BE2C (cell line): ENCODE measurements at regions not wholly inside any gene's neighbourhood (a gene's known extent, or its start where the extent isn't known, plus 50 kb on each side); places are given as distances from the start of the nearest gene placed in this dataset.

ENCODE experiments used
- DNase-seq: peaks from one replicate; pipeline ENCODE4 v3.0.0-alpha.2; 2020
- H3K27me3 ChIP-seq: fragments of 250-450 bp; sonication (Bioruptor Pico); 2 replicates; pipeline ENCODE4 v1.5.1; 2020; ENCODE audit warnings: mild to moderate bottlenecking
- H3K36me3 ChIP-seq: fragments of 250-450 bp; sonication (Bioruptor Pico); 2 replicates; pipeline ENCODE4 v1.5.1; 2020; ENCODE audit warnings: mild to moderate bottlenecking
- H3K4me1 ChIP-seq: fragments of 250-450 bp; sonication (Bioruptor Pico); 2 replicates; pipeline ENCODE4 v1.5.1; 2020
- H3K4me3 ChIP-seq: 2 replicates; pipeline ENCODE4 v1.5.1; 2011; ENCODE audit warnings: low read depth, low read length
- H3K9me3 ChIP-seq: fragments of 250-450 bp; sonication (Bioruptor Pico); 2 replicates; pipeline ENCODE4 v1.5.1; 2020
- TF ChIP-seq, protein P1 (sequence below): IDR thresholded peaks from 2 replicates; pipeline ENCODE4 v1.5.1; 2012; ENCODE audit warnings: mild to moderate bottlenecking, low read depth, low read length

- Histone ChIP-seq H3K36me3 (no peaks in the 10 kb centered on the region), H3K9me3 (no peaks in the 10 kb centered on the region), H3K4me1 (no peaks in the 10 kb centered on the region), H3K27me3 (no peaks in the 10 kb centered on the region), H3K4me3 (no peak overlapping the region)
- TF ChIP-seq, protein P1, sequence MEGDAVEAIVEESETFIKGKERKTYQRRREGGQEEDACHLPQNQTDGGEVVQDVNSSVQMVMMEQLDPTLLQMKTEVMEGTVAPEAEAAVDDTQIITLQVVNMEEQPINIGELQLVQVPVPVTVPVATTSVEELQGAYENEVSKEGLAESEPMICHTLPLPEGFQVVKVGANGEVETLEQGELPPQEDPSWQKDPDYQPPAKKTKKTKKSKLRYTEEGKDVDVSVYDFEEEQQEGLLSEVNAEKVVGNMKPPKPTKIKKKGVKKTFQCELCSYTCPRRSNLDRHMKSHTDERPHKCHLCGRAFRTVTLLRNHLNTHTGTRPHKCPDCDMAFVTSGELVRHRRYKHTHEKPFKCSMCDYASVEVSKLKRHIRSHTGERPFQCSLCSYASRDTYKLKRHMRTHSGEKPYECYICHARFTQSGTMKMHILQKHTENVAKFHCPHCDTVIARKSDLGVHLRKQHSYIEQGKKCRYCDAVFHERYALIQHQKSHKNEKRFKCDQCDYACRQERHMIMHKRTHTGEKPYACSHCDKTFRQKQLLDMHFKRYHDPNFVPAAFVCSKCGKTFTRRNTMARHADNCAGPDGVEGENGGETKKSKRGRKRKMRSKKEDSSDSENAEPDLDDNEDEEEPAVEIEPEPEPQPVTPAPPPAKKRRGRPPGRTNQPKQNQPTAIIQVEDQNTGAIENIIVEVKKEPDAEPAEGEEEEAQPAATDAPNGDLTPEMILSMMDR: no peak
- DNase-seq: no peak
Measured at GRCh38 chr2:215526341-215526740, 90.5 kb upstream of the FN1 start.

- Histone ChIP-seq H3K36me3 (no peaks in the 10 kb centered on the region), H3K9me3 (no peaks in the 10 kb centered on the region), H3K27me3 (no peaks in the 10 kb centered on the region), H3K4me3 (no peak overlapping the region), H3K4me1 (no peaks in the 10 kb centered on the region)
- DNase-seq: no peak
- TF ChIP-seq, protein P1: no peak
Measured at GRCh38 chr2:215522237-215522636, 86.4 kb upstream of the FN1 start.

- no peak for DNase-seq
- Histone ChIP-seq H3K27me3 (no peaks in the 10 kb centered on the region), H3K4me1 (no peaks in the 10 kb centered on the region), H3K4me3 (no peak overlapping the region), H3K9me3 (no peaks in the 10 kb centered on the region), H3K36me3 (no peaks in the 10 kb centered on the region)
- TF ChIP-seq, protein P1: no peak
Measured at GRCh38 chr2:215521031-215521430, 85.2 kb upstream of the FN1 start.

DNA sequence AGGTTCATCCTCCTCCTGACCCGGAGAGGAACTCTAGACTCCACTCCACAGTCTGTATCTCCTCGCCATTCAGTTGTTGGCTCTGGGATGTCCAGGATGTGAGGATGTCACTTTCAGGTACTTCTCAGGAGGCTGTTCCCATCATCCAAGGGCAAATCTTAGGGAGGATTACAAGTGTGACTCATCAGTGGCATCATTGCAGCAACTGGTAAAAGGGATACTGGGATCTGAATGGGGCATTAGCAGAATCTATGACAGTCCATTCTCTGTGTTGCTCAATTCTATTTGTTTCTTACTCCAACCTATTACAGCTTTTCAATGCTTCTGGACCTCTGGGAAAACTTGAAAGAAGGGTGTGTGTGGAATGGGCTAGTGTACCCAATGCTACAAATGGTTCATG lies 81.5 kb upstream of the FN1 start:
- H3K9me3 ChIP-seq: no peaks in the 10 kb centered on the region
- no peaks in the 10 kb centered on the region for H3K36me3 ChIP-seq
- H3K4me3 ChIP-seq: no peak overlapping the region
- TF ChIP-seq, protein P1: no peak
- DNase-seq: no peak
- no peaks in the 10 kb centered on the region for H3K4me1 ChIP-seq
- no peaks in the 10 kb centered on the region for H3K27me3 ChIP-seq

DNA sequence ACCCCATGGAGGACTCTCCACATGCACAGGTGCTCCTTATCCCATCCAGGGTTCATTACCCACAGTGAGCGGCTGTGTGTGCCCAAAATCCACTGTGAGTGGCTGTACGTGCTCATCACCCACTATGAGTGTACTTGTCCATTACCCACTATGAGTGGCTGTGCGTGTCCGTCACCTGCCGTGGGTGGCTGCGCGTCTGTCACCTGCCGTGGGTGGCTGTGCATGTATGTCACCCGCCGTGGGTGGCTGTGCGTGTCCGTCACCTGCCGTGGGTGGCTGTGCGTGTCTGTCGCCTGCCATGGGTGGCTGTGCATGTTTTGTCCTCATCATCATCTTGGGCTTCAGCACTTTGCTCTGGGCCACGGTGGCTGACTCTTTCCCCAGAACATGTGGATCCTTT lies 78.6 kb upstream of the FN1 start:
- TF ChIP-seq, protein P1: no peak
- Histone ChIP-seq H3K4me1 (no peaks in the 10 kb centered on the region), H3K4me3 (no peak overlapping the region), H3K27me3 (no peaks in the 10 kb centered on the region), H3K36me3 (no peaks in the 10 kb centered on the region), H3K9me3 (no peaks in the 10 kb centered on the region)
- DNase-seq: no peak

DNA sequence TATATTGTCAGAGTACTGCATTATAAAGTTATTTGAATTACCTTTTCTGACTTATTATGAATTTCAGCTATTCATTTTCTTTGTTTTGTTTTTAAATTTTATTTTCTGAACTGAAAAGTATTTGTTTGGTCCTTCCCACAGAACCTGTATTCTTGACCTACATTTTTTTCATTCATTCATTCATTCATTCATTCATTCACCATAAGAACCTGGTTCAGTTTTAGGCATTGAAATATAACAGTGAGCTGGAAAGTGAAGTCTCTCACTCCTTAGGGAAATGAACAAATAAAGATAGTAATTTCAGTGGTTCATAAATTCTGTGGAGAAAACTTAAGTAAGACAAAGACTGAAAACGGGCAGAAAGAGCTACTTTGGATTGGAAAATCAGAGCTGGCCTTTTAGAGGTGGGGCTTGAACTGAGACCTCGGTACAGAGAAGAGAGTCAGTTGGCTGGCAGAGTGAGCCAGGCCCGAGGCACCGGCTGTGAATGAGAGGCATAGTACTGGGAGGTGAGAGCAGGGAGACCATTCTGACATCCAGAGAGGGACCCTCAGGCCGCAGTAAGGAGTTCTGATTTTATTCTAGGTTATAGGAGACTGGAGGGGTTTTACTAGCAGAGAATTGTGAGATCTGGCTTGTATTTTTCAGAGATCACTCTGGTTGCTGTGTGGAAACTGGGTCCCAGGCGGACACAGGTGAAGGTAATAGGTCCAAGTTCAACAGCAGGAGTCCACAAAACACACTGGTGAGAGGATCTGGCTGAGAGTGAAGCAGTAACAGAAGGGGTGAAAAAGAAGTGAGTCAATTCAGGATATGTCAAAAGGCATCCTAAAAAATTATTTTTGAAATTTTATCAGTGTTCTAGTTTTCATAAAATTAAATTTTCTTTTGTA lies 75.8 kb upstream of the FN1 start:
- H3K4me1 ChIP-seq: no peaks in the 10 kb centered on the region
- H3K9me3 ChIP-seq: no peaks in the 10 kb centered on the region

More for the DNA sequence above, 75.8 kb upstream of the FN1 start:
- TF ChIP-seq, protein P1: no peak
- Histone ChIP-seq H3K4me3 (no peak overlapping the region), H3K27me3 (no peaks in the 10 kb centered on the region), H3K36me3 (no peaks in the 10 kb centered on the region)
- DNase-seq: no peak
